ENCODE measurements at regions not wholly inside any gene's neighbourhood (a gene's known extent, or its start where the extent isn't known, plus 50 kb on each side); places are given as distances from the start of the nearest gene placed in this dataset.

DNA sequence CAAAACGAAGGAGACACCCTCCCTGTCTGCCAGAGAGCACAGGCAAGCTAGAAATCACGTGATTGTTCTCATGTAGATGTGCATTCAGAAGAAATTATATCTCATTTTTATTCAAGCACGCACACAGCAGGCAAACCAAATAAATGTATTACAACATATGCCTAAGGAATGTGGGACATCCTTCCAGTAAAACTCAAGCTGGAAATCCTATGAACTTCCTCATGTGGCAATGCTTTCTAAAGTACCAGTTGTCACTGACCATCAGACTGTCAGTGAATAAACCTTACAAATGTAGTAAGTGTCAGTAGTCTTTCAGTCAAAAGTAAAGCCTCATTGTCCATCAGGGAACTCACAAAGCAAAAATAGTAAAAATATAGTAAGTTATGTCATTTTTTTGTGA lies 350.1 kb upstream of the POM121L12 start:
- no peak overlapping the region for H3K4me3 ChIP-seq (ENCODE audit: extremely low read depth in 1 of 4, insufficient read depth in 2 of 4, low read depth in 3 of 4, low read length in 4 of 4)
- H2BK120ac ChIP-seq (replicated peaks; ENCODE audit: low read depth, low read length): no peak overlapping the region
- H3K23ac ChIP-seq (ENCODE audit: insufficient read length): no peak overlapping the region
- H3K79me1 ChIP-seq (ENCODE audit: low read depth, low read length): no peaks in the 10 kb centered on the region
- H3K4me2 ChIP-seq (ENCODE audit: insufficient read depth in 1 of 2, low read depth in 2 of 2, low read length in 2 of 2): no peak overlapping the region
- TF ChIP-seq RAD21 (IDR thresholded peaks at IDR 0.05 in 1 of 2, conservative IDR thresholded peaks at IDR 0.05 in 1 of 2; ENCODE audit: low read depth in 2 of 2, low read length in 2 of 2) (no peak), KDM1A (IDR thresholded peaks at IDR 0.05; ENCODE audit: borderline replicate concordance, low read length) (no peak), SIN3A (conservative IDR thresholded peaks at IDR 0.05 in 1 of 2, IDR thresholded peaks at IDR 0.05 in 1 of 2; ENCODE audit: low read depth in 1 of 2, low read length in 2 of 2) (no peak), EGR1 (IDR thresholded peaks at IDR 0.05; ENCODE audit: borderline replicate concordance, low read depth, low read length) (no peak), FOSL1 (IDR thresholded peaks at IDR 0.05; ENCODE audit: insufficient read depth, low read depth, low read length) (no peak)
- H2AK5ac ChIP-seq (ENCODE audit: low read depth, low read length): no peak overlapping the region
- no peaks in the 10 kb centered on the region for H3K36me3 ChIP-seq (ENCODE audit: control insufficient read depth in 2 of 4, insufficient read depth in 4 of 4, low read length in 3 of 4)
- H3K56ac ChIP-seq (replicated peaks; ENCODE audit: insufficient read length, low read depth, low read length): no peak overlapping the region
- no peak overlapping the region for H3K18ac ChIP-seq (ENCODE audit: extremely low read depth, low read length)
- H3K4me1 ChIP-seq (replicated peaks in 1 of 4; ENCODE audit: control insufficient read depth in 3 of 4, insufficient read depth in 4 of 4, low read length in 3 of 4): no peaks in the 10 kb centered on the region
- CTCF ChIA-PET (ENCODE audit: partially characterized antibody): no interaction called here
- H4K20me1 ChIP-seq (replicated peaks in 1 of 2; ENCODE audit: control insufficient read depth in 1 of 2, insufficient read depth in 2 of 2, low read length in 2 of 2): no peaks in the 10 kb centered on the region
- H2AFZ ChIP-seq (ENCODE audit: low read length): no peak overlapping the region
- no peaks in the 10 kb centered on the region for H3K9me3 ChIP-seq (ENCODE audit: insufficient read depth in 2 of 2, low read depth in 1 of 2, low read length in 1 of 2)
- H3K79me2 ChIP-seq (ENCODE audit: control insufficient read depth in 1 of 2, insufficient read depth in 2 of 2, low read length in 2 of 2): no peaks in the 10 kb centered on the region
- H3K23me2 ChIP-seq (ENCODE audit: low read depth, low read length): no peaks in the 10 kb centered on the region
- no peak overlapping the region for H2BK20ac ChIP-seq (ENCODE audit: low read length)
- H3K27ac ChIP-seq (ENCODE audit: low read depth, low read length): no peak overlapping the region
- no peaks in the 10 kb centered on the region for H3K27me3 ChIP-seq (replicated peaks in 1 of 4; ENCODE audit: control insufficient read depth in 3 of 4, extremely low read depth in 1 of 4, insufficient read depth in 3 of 4, low read length in 3 of 4)
- no peak overlapping the region for H2BK15ac ChIP-seq (ENCODE audit: low read length)
- no peak overlapping the region for H3K4ac ChIP-seq (replicated peaks; ENCODE audit: insufficient read length, low read depth, low read length)
- FAIRE-seq (no peak), DNase-seq (ENCODE audit: low read depth in 1 of 2, low spot score in 2 of 2) (no peak)
- no peak overlapping the region for H2BK12ac ChIP-seq (ENCODE audit: low read depth, low read length)
- H4K91ac ChIP-seq (replicated peaks; ENCODE audit: insufficient read length, low read length): no peak overlapping the region
- POLR2A ChIA-PET (ENCODE audit: partially characterized antibody): no interaction called here
- WGBS, 2 experiments (ENCODE audit: extremely low coverage in 1 of 2, insufficient coverage in 1 of 2, insufficient read length in 1 of 2, insufficient replicate concordance in 2 of 2, low coverage in 1 of 2, low lambda C conversion rate in 2 of 2, missing lambda C conversion rate in 1 of 2): 77% methylated on average over 3 of the region's 3 CpGs; no CpG with 5 or more reads in 1 of the 2 experiments
- no peak overlapping the region for H3K9ac ChIP-seq (replicated peaks in 1 of 4; ENCODE audit: extremely low read depth in 1 of 4, low read depth in 3 of 4, low read length in 3 of 4)
- H3K14ac ChIP-seq (ENCODE audit: insufficient read length): no peak overlapping the region
- H4K5ac ChIP-seq (ENCODE audit: insufficient read length, low read depth, low read length): no peak overlapping the region
- no peak overlapping the region for H4K8ac ChIP-seq (ENCODE audit: extremely low read depth, insufficient read depth, low read length)
- H2BK5ac ChIP-seq (ENCODE audit: low read depth, low read length): no peak overlapping the region

Measured in H1 (cell line).